OCI-LY7 (cell line): ENCODE measurements at regions not wholly inside any gene's neighbourhood (a gene's known extent, or its start where the extent isn't known, plus 50 kb on each side); places are given as distances from the start of the nearest gene placed in this dataset.

Experiments
- EZH2phosphoT487 ChIP-seq: fragments of 200-600 bp; sonication (generic); IDR thresholded peaks from 2 replicates; pipeline ENCODE4 v1.6.1; 2018; ENCODE audit warnings: low read depth, borderline replicate concordance, mild to moderate bottlenecking, mixed run types, antibody characterized with exemption, low read length, moderate library complexity, mixed read lengths
- TF ChIP-seq, protein P1 (sequence below): fragments of 200-600 bp; sonication (generic); conservative IDR thresholded peaks from 2 replicates; pipeline ENCODE4 v1.5.1; 2014; ENCODE audit warnings: mild to moderate bottlenecking, antibody characterized with exemption, low read length, moderate library complexity, mixed read lengths

GRCh38 chr2:8080063-8080462 is 601.8 kb upstream of the ID2 start:
- TF ChIP-seq, protein P1, sequence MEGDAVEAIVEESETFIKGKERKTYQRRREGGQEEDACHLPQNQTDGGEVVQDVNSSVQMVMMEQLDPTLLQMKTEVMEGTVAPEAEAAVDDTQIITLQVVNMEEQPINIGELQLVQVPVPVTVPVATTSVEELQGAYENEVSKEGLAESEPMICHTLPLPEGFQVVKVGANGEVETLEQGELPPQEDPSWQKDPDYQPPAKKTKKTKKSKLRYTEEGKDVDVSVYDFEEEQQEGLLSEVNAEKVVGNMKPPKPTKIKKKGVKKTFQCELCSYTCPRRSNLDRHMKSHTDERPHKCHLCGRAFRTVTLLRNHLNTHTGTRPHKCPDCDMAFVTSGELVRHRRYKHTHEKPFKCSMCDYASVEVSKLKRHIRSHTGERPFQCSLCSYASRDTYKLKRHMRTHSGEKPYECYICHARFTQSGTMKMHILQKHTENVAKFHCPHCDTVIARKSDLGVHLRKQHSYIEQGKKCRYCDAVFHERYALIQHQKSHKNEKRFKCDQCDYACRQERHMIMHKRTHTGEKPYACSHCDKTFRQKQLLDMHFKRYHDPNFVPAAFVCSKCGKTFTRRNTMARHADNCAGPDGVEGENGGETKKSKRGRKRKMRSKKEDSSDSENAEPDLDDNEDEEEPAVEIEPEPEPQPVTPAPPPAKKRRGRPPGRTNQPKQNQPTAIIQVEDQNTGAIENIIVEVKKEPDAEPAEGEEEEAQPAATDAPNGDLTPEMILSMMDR: no peak
- TF ChIP-seq EZH2phosphoT487: no peak
